Trophoblast cell (in vitro differentiated cells and primary cell): ENCODE measurements at regions not wholly inside any gene's neighbourhood (a gene's known extent, or its start where the extent isn't known, plus 50 kb on each side); places are given as distances from the start of the nearest gene placed in this dataset.

Source experiments
- DNase-seq, 2 donors: peaks; one replicate each; pipeline ENCODE4 v3.0.0-alpha.2; 2016
- H2AFZ ChIP-seq: 2 replicates; pipeline ENCODE4 v1.6.1; 2013; ENCODE audit warnings: low read length, moderate library complexity, mild to moderate bottlenecking; ENCODE audit not compliant: insufficient read depth, poor library complexity
- H2AK5ac ChIP-seq: 2 replicates; pipeline ENCODE4 v1.6.1; 2013; ENCODE audit warnings: mild to moderate bottlenecking, low read length
- H2BK120ac ChIP-seq: 2 replicates; pipeline ENCODE4 v1.6.1; 2013; ENCODE audit warnings: low read length, mild to moderate bottlenecking, moderate library complexity; ENCODE audit not compliant: insufficient read depth, poor library complexity
- H2BK12ac ChIP-seq: 2 replicates; pipeline ENCODE4 v1.6.1; 2013; ENCODE audit warnings: mild to moderate bottlenecking, low read length, moderate library complexity
- H2BK5ac ChIP-seq: 2 replicates; pipeline ENCODE4 v1.6.1; 2013; ENCODE audit warnings: low read length, low read depth, moderate library complexity, mild to moderate bottlenecking; ENCODE audit not compliant: poor library complexity
- H3K14ac ChIP-seq: 2 replicates; pipeline ENCODE4 v1.6.1; 2013; ENCODE audit warnings: mild to moderate bottlenecking, low read length
- H3K18ac ChIP-seq: 2 replicates; pipeline ENCODE4 v1.6.1; 2013; ENCODE audit warnings: mild to moderate bottlenecking, low read length
- H3K23ac ChIP-seq: 2 replicates; pipeline ENCODE4 v1.6.1; 2013; ENCODE audit warnings: low read length
- H3K27ac ChIP-seq: 2 replicates; pipeline ENCODE4 v1.5.1; 2013; ENCODE audit warnings: low read depth, mild to moderate bottlenecking, inconsistent platforms, low read length, moderate library complexity
- H3K27me3 ChIP-seq: 2 replicates; pipeline ENCODE4 v1.6.1; 2013; ENCODE audit warnings: inconsistent platforms, mild to moderate bottlenecking, low read length, moderate library complexity; ENCODE audit not compliant: insufficient read depth
- H3K36me3 ChIP-seq, 2 experiments: 1 replicate in 1 of 2; 2 replicates in 1 of 2; pipeline ENCODE4 v1.6.1; 2013; ENCODE audit warnings: low read length in 2 of 2, mild to moderate bottlenecking in 2 of 2, moderate library complexity in 1 of 2; ENCODE audit not compliant: insufficient read depth in 2 of 2, control insufficient read depth in 1 of 2
- H3K4ac ChIP-seq: 2 replicates; pipeline ENCODE4 v1.6.1; 2013; ENCODE audit warnings: low read depth, mild to moderate bottlenecking, low read length, moderate library complexity
- H3K4me1 ChIP-seq, 2 experiments: 1 replicate in 1 of 2; 2 replicates in 1 of 2; pipeline ENCODE4 v1.6.1; 2013; ENCODE audit warnings: low read length in 2 of 2, mild to moderate bottlenecking in 2 of 2, moderate library complexity in 1 of 2; ENCODE audit not compliant: insufficient read depth in 2 of 2, control insufficient read depth in 1 of 2
- H3K4me2 ChIP-seq: 2 replicates; pipeline ENCODE4 v1.6.1; 2013; ENCODE audit warnings: inconsistent platforms, mild to moderate bottlenecking, low read length, moderate library complexity
- H3K4me3 ChIP-seq: 2 replicates; pipeline ENCODE4 v1.5.1; 2013; ENCODE audit warnings: mild to moderate bottlenecking, low read depth, low read length, inconsistent platforms
- H3K79me1 ChIP-seq: one replicate; pipeline ENCODE4 v1.6.1; 2013; ENCODE audit warnings: low read length
- H3K79me2 ChIP-seq: 2 replicates; pipeline ENCODE4 v1.6.1; 2013; ENCODE audit warnings: low read length, mild to moderate bottlenecking; ENCODE audit not compliant: control insufficient read depth, insufficient read depth, poor library complexity
- H3K9ac ChIP-seq: 2 replicates; pipeline ENCODE4 v1.6.1; 2013; ENCODE audit warnings: mild to moderate bottlenecking, low read length
- H3K9me3 ChIP-seq: 2 replicates; pipeline ENCODE4 v1.6.1; 2013; ENCODE audit warnings: low read depth, mild to moderate bottlenecking, control low read depth, inconsistent platforms, low read length; ENCODE audit not compliant: insufficient read depth
- H4K12ac ChIP-seq: 2 replicates; pipeline ENCODE4 v1.6.1; 2013; ENCODE audit warnings: low read depth, mild to moderate bottlenecking, low read length, moderate library complexity
- H4K8ac ChIP-seq: 2 replicates; pipeline ENCODE4 v1.6.1; 2013; ENCODE audit warnings: low read depth, mild to moderate bottlenecking, low read length, moderate library complexity
- H4K91ac ChIP-seq: one replicate; pipeline ENCODE4 v1.6.1; 2013; ENCODE audit warnings: low read depth, mild to moderate bottlenecking, low read length, moderate library complexity
- WGBS: extraction: QIAGEN DNeasy Blood & Tissue Kit; methylation state at CpG from one replicate; pipeline ENCODE4 v1.1.7; 2013; ENCODE audit warnings: missing lambda C conversion rate; ENCODE audit not compliant: insufficient read length, insufficient coverage; ENCODE audit errors: extremely low coverage; 5-methylcytosine and 5-hydroxymethylcytosine counted together

GRCh38 chr1:10940838-10941237, 71.6 kb upstream of the TARDBP start:
- no peak overlapping the region for H4K91ac ChIP-seq
- H3K18ac ChIP-seq, result no peak overlapping the region
- H3K79me2 ChIP-seq, result no peaks in the 10 kb centered on the region
- H3K4me2 ChIP-seq, result no peak overlapping the region
- H3K27ac ChIP-seq, result no peak overlapping the region
- no peak overlapping the region for H2BK120ac ChIP-seq
- no peak overlapping the region for H2AK5ac ChIP-seq
- no peak overlapping the region for H3K14ac ChIP-seq
- no peak overlapping the region for H2BK12ac ChIP-seq
- H3K4me1 ChIP-seq, result no peaks in the 10 kb centered on the region
- no peaks in the 10 kb centered on the region for H3K36me3 ChIP-seq
- DNase-seq, result no peak
- no peak overlapping the region for H2BK5ac ChIP-seq
- H3K23ac ChIP-seq, result no peak overlapping the region
- H3K4ac ChIP-seq, result no peak overlapping the region
- H2AFZ ChIP-seq, result no peak overlapping the region
- no peaks in the 10 kb centered on the region for H3K27me3 ChIP-seq
- no peak overlapping the region for H3K9ac ChIP-seq
- WGBS, result no CpG with 5 or more reads among the region's 7 CpGs
- H3K9me3 ChIP-seq, result no peaks in the 10 kb centered on the region
- no peaks in the 10 kb centered on the region for H3K79me1 ChIP-seq
- no peak overlapping the region for H4K8ac ChIP-seq
- no peak overlapping the region for H4K12ac ChIP-seq
- H3K4me3 ChIP-seq, result no peak overlapping the region

GRCh38 chr1:10941891-10942541, 70.4 kb upstream of the TARDBP start:
- H3K4me1 ChIP-seq, result no peaks in the 10 kb centered on the region
- DNase-seq, result peak in 1 of 2 donors; percentile 54

GRCh38 chr1:10942542-10942912, 69.9 kb upstream of the TARDBP start:
- no peak overlapping the region for H3K14ac ChIP-seq
- H3K4me1 ChIP-seq, result no peaks in the 10 kb centered on the region

More at GRCh38 chr1:10941891-10942541, 70.4 kb upstream of the TARDBP start:
- Histone ChIP-seq H3K9me3 (no peaks in the 10 kb centered on the region), H2BK12ac (no peak overlapping the region), H3K27me3 (no peaks in the 10 kb centered on the region), H3K14ac (no peak overlapping the region), H4K8ac (no peak overlapping the region), H3K18ac (no peak overlapping the region), H4K12ac (no peak overlapping the region), H3K23ac (no peak overlapping the region), H3K4ac (no peak overlapping the region), H3K36me3 (no peaks in the 10 kb centered on the region), H3K4me3 (no peak overlapping the region), H3K4me2 (peak overlapping the region; percentile 22), H2AFZ (no peak overlapping the region), H2AK5ac (no peak overlapping the region), H3K27ac (no peak overlapping the region), H3K9ac (no peak overlapping the region), H3K79me2 (no peaks in the 10 kb centered on the region), H2BK120ac (no peak overlapping the region), H2BK5ac (no peak overlapping the region), H3K79me1 (no peaks in the 10 kb centered on the region), H4K91ac (no peak overlapping the region)
- no CpG with 5 or more reads among the region's 21 CpGs for WGBS

GRCh38 chr1:10943041-10943440, 69.4 kb upstream of the TARDBP start:
- Histone ChIP-seq H3K18ac (no peak overlapping the region), H4K91ac (no peak overlapping the region), H3K23ac (no peak overlapping the region), H2BK5ac (no peak overlapping the region), H3K36me3 (no peaks in the 10 kb centered on the region), H3K14ac (no peak overlapping the region), H3K4me3 (no peak overlapping the region), H3K27ac (no peak overlapping the region), H4K8ac (no peak overlapping the region), H3K4ac (no peak overlapping the region), H3K79me2 (no peaks in the 10 kb centered on the region), H3K9me3 (no peaks in the 10 kb centered on the region), H3K9ac (no peak overlapping the region), H2BK120ac (no peak overlapping the region), H4K12ac (no peak overlapping the region), H2AK5ac (no peak overlapping the region), H3K4me2 (no peak overlapping the region), H3K27me3 (no peaks in the 10 kb centered on the region), H3K79me1 (no peaks in the 10 kb centered on the region), H3K4me1 (no peaks in the 10 kb centered on the region), H2BK12ac (no peak overlapping the region), H2AFZ (no peak overlapping the region)
- no peak for DNase-seq
- no CpG with 5 or more reads among the region's 7 CpGs for WGBS

More at GRCh38 chr1:10942542-10942912, 69.9 kb upstream of the TARDBP start:
- Histone ChIP-seq H3K27me3 (no peaks in the 10 kb centered on the region), H2BK120ac (no peak overlapping the region), H2AK5ac (no peak overlapping the region), H2BK12ac (no peak overlapping the region), H3K18ac (no peak overlapping the region), H4K12ac (no peak overlapping the region), H3K4me3 (no peak overlapping the region), H3K4ac (no peak overlapping the region), H3K79me2 (no peaks in the 10 kb centered on the region), H4K8ac (no peak overlapping the region), H4K91ac (no peak overlapping the region), H3K9me3 (no peaks in the 10 kb centered on the region), H2BK5ac (no peak overlapping the region), H3K36me3 (no peaks in the 10 kb centered on the region), H3K23ac (no peak overlapping the region), H3K4me2 (no peak overlapping the region), H3K79me1 (no peaks in the 10 kb centered on the region), H2AFZ (no peak overlapping the region), H3K9ac (no peak overlapping the region), H3K27ac (no peak overlapping the region)
- WGBS, result no CpG with 5 or more reads among the region's 6 CpGs
- DNase-seq, result no peak
